ENCODE measurements at regions not wholly inside any gene's neighbourhood (a gene's known extent, or its start where the extent isn't known, plus 50 kb on each side); places are given as distances from the start of the nearest gene placed in this dataset.

DNA sequence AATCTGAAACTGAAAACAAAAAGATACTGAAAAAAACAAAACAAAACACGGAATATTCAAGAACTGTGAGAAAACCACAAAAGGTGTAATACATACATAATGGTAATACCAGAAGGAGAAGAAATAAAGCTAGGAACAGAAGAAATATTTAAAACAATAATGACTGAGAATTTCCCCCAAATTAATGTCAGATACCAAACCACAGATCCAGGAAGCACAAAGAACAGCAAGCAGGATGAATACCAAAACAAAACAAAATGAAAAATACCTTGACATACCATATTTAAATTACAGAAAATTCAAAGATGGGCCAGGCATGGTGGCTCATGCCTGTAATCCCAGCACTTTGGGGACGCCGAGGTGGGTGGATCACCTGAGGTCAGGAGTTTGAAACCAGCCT is 57.7 kb upstream of the PARD3 start:
- no peak overlapping the region for H3K4me2 ChIP-seq
- no peaks in the 10 kb centered on the region for H4K20me1 ChIP-seq
- H3K27ac ChIP-seq, result no peak overlapping the region
- no peaks in the 10 kb centered on the region for H3K27me3 ChIP-seq
- TF ChIP-seq Cebpa-rat (IDR thresholded peaks at IDR 0.05), result no peak
- peaks cover 0 to 3% (median 0%) of the 10 kb centered on the region in 11 experiments; a peak in 1 of 22 replicates for H3K9me3 ChIP-seq (replicated peaks in 1 of 11)
- H3K4me1 ChIP-seq, result no peaks in the 10 kb centered on the region
- no peak overlapping the region for H3K9ac ChIP-seq
- H3K4me3 ChIP-seq, result no peak overlapping the region
- no peaks in the 10 kb centered on the region for H3K36me3 ChIP-seq

DNA sequence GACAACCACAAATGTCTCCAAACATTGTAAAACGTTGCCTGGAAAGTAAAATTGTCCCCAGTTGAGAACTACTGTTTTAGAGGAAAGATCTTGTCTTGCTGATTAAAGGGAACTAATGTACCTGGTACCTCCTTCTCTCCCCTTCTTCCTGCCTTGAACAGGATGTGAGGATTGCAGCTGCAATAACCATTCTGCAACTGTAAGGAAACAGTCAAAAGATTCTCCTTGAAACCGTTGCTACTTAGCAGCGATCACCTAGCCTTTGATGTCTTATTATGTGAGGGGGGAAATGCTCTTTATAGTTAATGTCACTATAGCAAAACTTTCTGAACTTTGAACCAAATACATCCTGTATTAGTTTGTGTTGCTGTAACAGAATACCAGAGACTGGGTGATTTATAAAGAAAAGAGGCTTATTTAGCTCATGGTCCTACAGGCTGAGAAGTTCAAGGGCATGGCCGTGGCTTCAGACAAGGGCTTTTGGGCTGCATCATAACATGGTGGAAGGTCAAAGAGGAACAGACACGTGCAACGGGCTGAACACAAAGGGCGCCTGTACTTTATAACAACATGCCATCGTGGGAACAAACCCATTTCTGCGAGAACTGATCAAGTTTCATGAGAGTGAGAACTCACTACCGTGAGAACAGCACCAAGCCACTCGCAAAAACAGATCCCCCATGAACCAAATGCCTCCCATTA is 54.2 kb upstream of the PARD3 start:
- Histone ChIP-seq H3K9ac (no peak overlapping the region), H3K36me3 (no peaks in the 10 kb centered on the region), H3K4me2 (no peak overlapping the region), H3K4me1 (0 out of 20 replicates have a peak, but pooled peaks cover 0 to 4% (median 0%) of the 10 kb centered on the region in 10 experiments), H3K27me3 (no peaks in the 10 kb centered on the region), H3K4me3 (no peak overlapping the region), H3K27ac (no peak overlapping the region), H4K20me1 (no peaks in the 10 kb centered on the region), H3K9me3 (replicated peaks in 1 of 11) (no peaks in the 10 kb centered on the region)
- no peak for TF ChIP-seq Cebpa-rat (IDR thresholded peaks at IDR 0.05)

DNA sequence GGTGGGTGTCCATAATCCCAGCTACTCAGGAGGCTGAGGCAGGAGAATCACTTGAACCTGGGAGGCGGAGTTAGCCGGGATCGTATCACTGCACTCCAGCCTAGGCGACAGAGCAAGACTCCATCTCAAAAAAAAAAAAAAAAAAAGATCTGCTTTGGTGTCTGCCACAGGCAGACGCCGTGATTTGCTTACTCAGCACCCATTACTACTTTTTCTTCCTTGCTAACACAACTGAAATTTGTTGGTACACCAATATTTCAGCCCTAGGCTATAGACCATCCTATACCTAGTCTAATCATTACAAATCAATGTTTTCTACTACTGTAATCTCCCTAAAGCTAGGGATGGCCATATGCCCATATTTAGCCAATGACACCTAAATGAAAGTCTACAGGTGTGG is 53.5 kb upstream of the PARD3 start:
- H3K4me3 ChIP-seq, result no peak overlapping the region
- no peak overlapping the region for H3K27ac ChIP-seq
- H3K4me2 ChIP-seq, result no peak overlapping the region
- no peaks in the 10 kb centered on the region for H3K27me3 ChIP-seq
- H3K9ac ChIP-seq, result no peak overlapping the region
- no peaks in the 10 kb centered on the region for H3K9me3 ChIP-seq (replicated peaks in 1 of 11)
- no peaks in the 10 kb centered on the region for H3K36me3 ChIP-seq
- H4K20me1 ChIP-seq, result no peaks in the 10 kb centered on the region
- 0 out of 20 replicates have a peak, but pooled peaks cover 0 to 4% (median 0%) of the 10 kb centered on the region in 10 experiments for H3K4me1 ChIP-seq
- TF ChIP-seq Cebpa-rat (IDR thresholded peaks at IDR 0.05), result no peak

DNA sequence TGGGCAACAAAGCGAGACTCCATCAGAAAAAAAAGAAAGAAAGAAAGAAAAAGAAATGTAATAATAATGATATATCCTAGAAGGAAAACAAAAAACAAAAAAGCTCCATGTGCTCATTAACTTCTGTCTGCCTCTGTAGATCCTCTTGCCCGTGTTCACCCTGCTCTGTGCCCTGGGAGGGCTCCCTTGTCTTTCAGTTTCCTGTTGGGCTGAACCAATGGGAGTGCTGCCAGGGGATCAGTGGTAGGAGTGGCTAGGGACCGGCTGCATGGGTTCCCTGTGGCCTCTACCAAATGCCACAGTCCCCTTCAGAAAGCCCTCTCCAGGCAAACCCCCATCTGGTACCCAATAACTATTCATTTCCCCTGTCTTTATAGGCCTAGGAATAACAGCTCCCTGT is 51.8 kb upstream of the PARD3 start:
- H4K20me1 ChIP-seq, result no peaks in the 10 kb centered on the region
- H3K9me3 ChIP-seq (replicated peaks in 1 of 11), result no peaks in the 10 kb centered on the region
- no peak overlapping the region for H3K27ac ChIP-seq
- H3K9ac ChIP-seq, result no peak overlapping the region
- H3K4me2 ChIP-seq, result no peak overlapping the region
- no peaks in the 10 kb centered on the region for H3K36me3 ChIP-seq
- H3K4me3 ChIP-seq, result no peak overlapping the region
- no peaks in the 10 kb centered on the region for H3K27me3 ChIP-seq
- TF ChIP-seq Cebpa-rat (IDR thresholded peaks at IDR 0.05), result no peak
- 0 out of 20 replicates have a peak, but pooled peaks cover 0 to 4% (median 0%) of the 10 kb centered on the region in 10 experiments for H3K4me1 ChIP-seq
